ENCODE measurements at regions not wholly inside any gene's neighbourhood (a gene's known extent, or its start where the extent isn't known, plus 50 kb on each side); places are given as distances from the start of the nearest gene placed in this dataset.
"Not testable (repeated sequence)": the region's sequence is repeated elsewhere in the genome, so short reads cannot be mapped to it uniquely, and the experiment has no call there.

- DNase-seq, result peak; percentile 29
These were observed 393.1 kb downstream of the TNS3 start for GRCh38 chr7:47188653-47189315.

- no peak for DNase-seq
These were observed 393.8 kb downstream of the TNS3 start for GRCh38 chr7:47188136-47188535.

- no peak for DNase-seq
These were observed 395.6 kb downstream of the TNS3 start for GRCh38 chr7:47186316-47186715.

GRCh38 chr7:47185839-47186238 lies 396.1 kb downstream of the TNS3 start:
- no peak for DNase-seq

GRCh38 chr7:47185170-47185569 lies 396.7 kb downstream of the TNS3 start:
- no peak for DNase-seq

- no peak for DNase-seq
These were observed 397.9 kb downstream of the TNS3 start for GRCh38 chr7:47183862-47184590.

- no peak for DNase-seq
These were observed 400.1 kb downstream of the TNS3 start for GRCh38 chr7:47181746-47182361.

- no peak for DNase-seq
These were observed 401.4 kb downstream of the TNS3 start for GRCh38 chr7:47180516-47180826.

GRCh38 chr7:47179812-47180515 lies 401.9 kb downstream of the TNS3 start:
- peak; percentile 75 for DNase-seq

- not testable (repeated sequence) for DNase-seq
These were observed 409.0 kb downstream of the TNS3 start for GRCh38 chr7:47172602-47173539.

GRCh38 chr7:47170516-47170915 lies 411.4 kb downstream of the TNS3 start:
- DNase-seq, result no peak

- no peak for DNase-seq
These were observed 427.1 kb downstream of the TNS3 start for GRCh38 chr7:47154791-47155190.

GRCh38 chr7:47153576-47153975 lies 428.3 kb downstream of the TNS3 start:
- no peak for DNase-seq

- DNase-seq, result peak; percentile 63
These were observed 428.9 kb downstream of the TNS3 start for GRCh38 chr7:47153058-47153457.

GRCh38 chr7:47152307-47152706 lies 429.6 kb downstream of the TNS3 start:
- DNase-seq, result no peak

GRCh38 chr7:47150497-47151260 lies 431.2 kb downstream of the TNS3 start:
- no peak for DNase-seq

- DNase-seq, result no peak
These were observed 431.9 kb downstream of the TNS3 start for GRCh38 chr7:47149971-47150370.

GRCh38 chr7:47149208-47149839 lies 432.6 kb downstream of the TNS3 start:
- DNase-seq, result no peak

- no peak for DNase-seq
These were observed 433.2 kb downstream of the TNS3 start for GRCh38 chr7:47148536-47149207.

- no peak for DNase-seq
These were observed 434.7 kb downstream of the TNS3 start for GRCh38 chr7:47147213-47147631.

- DNase-seq, result no peak
These were observed 435.9 kb downstream of the TNS3 start for GRCh38 chr7:47145982-47146381.
